Esophagus mucosa (tissue), 1 donor: ENCODE measurements at regions not wholly inside any gene's neighbourhood (a gene's known extent, or its start where the extent isn't known, plus 50 kb on each side); places are given as distances from the start of the nearest gene placed in this dataset.

Source experiments
- ATAC-seq: fragments of 200-7000 bp; cut with Tn5 transposase; one replicate; pipeline ENCODE4 v1.9.1; 2020
- donor health status: DM: yes; HTN: yes; CAD: no.

DNA sequence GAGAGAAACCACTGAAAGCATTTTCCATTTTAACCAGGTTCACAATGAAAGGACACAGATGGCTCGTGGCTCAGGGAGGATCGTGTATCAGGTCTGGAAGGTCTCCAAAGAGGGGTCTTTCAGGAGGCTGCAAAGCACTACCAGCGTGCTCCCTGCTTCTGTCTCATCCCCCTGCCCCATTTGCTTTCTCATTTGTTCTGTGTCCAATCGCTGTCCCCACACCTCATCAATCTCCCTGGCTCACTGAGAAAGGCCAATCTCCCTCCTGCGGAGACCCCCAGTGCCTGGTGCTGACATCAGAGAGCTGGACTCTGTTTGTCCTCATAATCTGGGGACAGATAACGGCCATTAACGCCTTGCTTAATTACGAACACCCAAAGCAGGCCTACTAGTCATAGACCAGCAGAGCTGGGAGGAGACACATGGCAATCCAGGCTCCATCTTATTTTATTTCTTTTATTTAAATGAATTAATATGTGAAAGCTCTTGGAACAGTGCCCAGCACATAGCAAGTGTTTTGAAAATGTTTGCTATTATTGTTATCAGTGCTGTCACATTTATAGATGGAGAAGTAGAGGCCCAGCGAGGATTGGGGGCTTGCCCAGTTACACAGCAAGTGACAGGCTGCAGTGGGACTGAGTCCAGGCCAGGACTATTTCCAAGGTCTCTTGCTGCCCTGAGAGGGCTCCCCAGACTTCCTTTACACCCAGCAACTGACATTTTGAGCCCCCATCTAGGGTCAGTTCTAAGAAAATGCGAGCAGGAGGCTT is 341.0 kb upstream of the USP24 start:
- no peak for ATAC-seq

DNA sequence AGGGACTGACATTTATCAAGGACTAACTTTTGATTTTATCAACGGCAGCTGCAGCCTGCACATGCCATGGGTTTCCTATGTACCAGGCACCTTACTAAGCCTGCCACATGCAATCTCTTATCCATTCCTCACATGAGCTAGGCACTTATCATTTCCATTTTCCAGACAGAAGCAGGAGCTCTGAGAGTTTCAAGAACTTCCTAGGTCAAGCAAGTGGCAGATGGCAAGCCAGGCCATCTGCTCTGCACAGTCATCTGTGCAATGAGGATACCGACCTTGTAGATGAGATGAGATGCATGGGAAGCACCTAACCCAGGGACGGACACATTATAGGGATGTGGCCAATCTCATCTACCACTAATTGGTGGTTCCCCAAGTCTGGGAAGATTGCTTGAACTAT is 339.4 kb upstream of the USP24 start:
- ATAC-seq, result no peak

DNA sequence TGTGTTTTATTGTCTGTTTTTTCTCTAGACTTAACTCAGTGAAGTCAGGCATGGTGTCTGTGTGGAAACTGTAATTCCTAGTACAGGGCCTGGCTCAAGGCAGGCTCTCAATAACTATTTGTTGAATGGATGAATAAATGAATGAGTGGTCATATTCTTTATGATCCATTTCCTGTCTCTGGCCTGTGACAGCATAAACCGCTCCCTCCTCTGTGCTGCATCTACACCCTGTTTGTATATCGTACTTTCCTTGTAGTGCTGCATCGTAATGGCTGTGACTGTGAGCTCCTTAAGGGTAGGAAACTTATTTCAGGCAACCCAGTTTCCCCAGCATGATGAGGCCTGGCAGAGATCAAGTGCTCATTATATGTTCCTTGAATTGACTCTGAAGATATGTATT is 337.5 kb upstream of the USP24 start:
- no peak for ATAC-seq

DNA sequence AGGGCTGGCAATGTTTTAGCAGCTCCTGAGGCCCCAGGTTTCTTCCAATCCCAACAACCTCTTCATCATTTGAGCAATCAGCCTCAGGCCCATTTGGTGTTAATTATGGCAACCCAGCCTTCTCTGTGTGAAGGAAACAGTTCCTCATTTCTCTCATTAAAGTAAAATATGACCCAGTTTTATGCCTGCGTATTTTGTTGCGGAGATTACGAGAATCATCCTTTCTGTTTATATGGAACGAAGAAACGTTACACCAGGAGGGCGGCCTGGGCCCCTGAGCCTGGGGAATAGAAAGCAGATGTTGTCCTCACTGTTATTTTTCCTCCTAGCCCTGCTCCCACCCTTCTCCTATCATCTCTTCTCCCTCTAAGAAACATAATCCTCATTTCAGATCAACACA is 332.2 kb upstream of the USP24 start:
- no peak for ATAC-seq

DNA sequence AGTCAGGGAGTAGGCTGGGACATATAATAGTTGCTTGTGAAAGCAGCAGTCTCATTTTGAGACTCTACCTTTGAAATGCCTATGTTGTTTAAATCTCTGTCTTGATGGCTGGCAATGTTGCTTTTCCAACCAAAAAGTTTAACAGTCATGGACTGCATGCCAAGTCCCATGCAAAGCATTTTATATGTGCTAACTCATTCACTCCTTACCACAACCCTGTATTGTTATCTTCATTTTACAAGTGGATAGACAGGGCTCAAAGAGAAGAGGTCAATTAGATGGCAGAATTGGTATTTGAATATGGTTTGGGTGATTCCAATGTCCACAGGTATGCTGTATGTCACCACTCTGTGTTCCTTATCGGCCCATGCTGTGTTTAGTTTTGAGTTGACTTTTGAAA is 331.4 kb upstream of the USP24 start:
- ATAC-seq, result no peak

DNA sequence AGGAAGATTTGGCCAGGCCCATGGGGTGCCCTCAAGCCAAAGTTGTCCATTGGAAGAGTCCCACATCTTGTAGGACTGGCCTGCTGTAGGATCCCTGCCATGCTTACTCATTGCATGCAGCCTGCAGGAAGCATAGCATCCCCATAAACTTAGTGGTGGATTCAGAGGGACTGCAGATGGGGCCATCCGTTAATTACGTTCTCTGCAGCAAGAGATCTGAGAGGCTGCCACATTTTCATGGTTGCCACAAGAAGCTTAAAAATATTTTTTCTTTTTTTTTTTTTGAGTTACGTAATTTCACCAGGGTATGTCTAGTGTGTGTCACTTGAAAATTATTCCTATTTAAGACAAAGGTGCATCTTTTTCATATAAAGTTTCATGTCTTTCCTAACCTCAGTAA is 329.7 kb upstream of the USP24 start:
- ATAC-seq, result no peak

DNA sequence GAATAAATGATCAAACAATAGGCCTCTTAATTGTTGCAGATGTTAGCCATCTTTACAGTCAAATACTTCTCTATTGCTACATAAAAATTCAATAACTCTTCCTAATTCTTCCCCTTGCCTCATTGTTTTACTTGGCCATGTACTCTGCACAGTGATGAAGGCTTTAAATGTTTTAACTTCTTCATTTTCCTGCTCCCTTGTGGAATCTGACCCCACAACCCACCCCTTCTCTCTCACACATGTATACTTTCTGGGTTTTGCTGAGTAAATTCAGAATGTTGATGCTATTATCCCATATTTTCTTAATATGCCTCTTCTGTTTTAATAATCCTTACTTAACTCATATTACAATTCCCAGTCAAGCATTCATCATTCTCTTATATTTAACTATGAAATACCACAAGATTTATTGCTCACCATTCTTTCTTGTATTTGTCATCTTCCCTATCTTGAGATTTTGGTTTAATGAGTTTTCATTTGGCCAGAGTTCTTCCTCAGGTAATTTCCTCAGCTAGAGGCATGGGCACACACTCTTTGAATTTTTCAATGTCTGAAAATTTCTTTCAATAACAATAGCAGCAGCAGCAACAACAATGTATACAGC is 327.8 kb upstream of the USP24 start:
- ATAC-seq, result no peak

DNA sequence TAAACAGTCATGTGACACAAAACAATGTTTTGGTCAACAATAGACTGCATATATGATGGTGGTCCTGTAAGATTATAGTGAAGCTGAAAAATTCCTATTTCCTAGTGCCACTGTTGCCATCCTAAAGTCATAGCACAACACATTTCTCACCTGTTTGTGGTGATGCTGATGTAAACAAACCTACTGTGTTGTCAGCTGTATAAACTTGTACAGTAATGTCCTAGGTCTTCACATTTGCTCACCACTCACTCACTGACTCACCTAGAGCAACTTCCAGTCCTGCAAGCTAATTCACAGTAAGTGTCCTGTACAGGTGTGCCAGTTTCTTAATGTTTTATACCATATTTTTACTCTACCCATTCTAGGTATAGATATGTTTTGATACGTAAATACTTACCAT is 326.1 kb upstream of the USP24 start:
- no peak for ATAC-seq

DNA sequence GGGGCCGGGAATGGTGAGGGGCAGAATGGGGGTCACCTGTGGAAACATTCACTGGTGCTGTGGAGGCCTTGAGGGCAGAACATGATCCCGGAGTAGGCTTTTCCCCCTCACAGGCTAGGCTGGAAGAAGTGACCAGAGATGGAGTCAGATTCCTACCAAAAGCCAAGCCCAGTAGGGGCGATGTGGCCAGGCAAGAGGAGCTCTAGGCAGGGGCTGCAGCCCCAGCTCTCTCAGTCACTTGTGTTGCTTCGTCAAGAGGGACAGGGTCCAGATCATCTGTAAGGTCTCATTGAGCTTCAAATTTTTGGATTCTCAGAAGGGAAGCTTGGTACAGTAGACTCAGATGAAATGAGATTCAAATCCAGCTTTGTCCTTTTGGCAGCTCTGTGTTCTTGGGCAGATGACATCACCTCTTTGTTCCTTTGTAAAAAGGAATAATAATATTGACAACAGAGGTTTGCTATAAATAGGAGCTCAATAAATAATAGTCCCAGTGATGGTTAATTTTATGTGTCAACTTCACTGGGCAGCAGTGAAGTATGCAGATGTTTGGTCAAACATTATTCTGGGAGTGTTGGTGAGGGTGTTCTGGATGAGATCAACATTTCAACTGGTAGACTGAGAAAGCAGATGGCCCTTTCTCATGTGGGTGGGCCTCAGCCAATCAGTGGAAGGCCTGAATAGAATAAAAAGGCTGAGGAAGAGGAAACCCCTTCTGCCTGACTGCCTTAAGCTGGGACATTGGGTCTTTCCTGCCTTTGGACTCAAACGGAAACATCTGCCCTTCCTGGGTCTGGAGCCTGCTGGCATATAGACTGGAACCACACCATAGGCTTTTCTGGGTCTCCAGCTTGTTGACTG is 324.7 kb upstream of the USP24 start:
- ATAC-seq, result no peak

DNA sequence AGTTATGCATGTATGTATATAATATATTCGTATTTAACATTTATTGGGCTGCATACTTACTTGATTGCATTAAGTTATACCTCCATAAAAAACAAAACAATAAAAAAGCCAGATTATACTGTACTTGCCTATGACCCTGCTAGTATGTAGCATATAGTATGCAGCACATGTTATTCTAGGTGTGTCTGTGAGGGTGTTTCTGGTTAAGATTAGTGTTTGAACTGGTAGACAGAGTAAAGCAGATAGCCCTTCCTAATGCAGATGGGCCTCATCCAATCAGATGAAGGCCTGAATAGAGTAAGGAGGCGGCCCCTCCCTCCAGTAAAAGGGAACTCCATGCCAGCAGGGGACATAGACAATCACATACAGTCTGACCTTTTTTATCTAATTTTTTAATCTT is 323.3 kb upstream of the USP24 start:
- ATAC-seq, result no peak

DNA sequence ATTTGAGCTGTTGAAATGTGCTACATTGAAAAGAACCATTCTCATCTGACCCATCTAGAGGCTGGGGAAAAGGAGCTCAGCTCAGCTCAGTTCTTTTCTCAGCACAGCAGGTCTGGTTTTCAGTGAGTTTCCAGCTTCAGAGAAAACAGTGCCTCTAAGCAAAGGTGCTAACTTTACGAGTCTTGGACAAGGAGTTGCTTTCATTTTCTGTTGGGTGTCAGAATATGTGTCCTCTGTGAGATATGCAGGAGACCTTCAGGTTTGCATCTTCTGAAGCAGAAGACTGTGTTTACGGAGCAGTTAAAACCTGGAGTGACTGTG is 321.3 kb upstream of the USP24 start:
- ATAC-seq, result no peak

DNA sequence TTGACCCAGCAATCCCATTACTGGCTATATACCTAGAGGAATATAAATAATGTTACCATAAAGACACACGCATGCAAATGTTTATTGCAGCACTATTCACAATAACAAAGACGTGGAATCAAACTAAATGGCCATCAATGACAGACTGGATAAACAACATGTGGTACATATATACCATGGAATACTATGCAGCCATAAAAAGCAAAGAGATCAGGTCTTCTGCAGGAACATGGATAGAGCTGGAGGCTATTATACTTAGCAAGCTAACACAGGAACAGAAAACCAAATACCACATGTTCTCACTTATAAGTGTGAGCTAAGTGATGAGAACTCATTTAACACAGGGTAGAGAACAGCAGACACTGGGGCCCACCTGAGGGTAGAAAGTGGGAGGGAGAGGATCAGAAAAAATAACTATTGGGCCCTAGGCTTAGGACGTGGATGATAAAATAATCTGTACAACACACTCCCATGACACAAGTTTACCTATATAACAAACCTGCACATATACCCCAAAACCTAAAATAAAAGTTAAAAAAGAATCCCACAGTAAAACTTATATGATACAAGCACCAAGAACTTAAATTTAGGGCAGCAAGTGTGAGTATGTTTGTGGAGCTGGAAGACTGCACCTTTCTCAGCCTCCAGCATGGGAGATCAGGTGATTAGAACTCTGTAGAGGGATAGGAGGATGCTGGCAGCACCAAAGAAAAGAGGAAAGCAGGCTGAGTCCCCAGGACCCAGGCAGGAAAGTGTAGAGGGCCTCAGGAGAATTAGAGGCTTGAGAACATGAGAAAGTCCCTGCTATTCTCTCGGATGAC is 320.8 kb upstream of the USP24 start:
- no peak for ATAC-seq

DNA sequence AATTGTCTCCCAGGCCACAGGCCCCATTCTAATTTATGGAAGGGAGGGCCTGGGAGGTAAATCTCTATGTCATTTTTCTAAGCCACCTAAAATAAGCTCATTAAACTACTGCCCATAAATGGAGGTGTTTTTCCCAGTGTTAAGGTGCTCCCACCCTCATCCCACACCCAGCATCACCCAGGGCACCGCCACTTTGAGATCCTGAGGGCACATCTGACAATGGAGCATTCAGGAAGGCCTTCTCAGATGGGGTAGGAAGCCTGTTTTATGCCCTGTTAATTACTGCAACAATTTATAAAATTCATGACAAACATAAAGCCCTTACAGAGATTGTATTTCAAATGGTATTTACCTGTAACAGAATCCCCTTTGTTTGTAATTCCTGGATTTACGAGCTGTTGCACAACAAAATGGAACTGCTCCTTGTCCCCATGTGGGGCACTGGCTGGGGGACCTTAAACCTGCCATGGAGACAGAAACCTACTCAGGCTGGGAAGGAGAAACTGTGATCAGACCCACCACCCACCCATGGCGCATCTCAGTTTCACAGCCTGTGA is 319.5 kb upstream of the USP24 start:
- no peak for ATAC-seq

DNA sequence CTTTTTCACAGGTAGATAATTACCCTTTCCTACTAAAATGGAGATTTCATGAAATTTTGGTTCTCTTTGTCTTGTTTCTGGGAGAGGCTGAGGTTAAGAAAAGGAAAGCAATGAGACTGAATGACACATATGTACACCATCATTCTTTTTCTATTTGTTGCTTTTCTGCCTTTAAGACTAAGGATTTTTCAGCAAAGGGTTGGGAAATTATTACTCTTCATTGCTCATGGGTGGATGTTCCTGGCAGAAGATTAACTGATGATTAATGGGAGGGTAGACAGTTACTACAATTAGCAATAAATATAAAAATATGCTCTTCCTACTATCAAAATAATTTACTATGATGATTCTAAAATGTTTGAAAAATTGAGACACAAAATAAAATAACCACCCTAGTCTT is 316.5 kb upstream of the USP24 start:
- ATAC-seq, result no peak

DNA sequence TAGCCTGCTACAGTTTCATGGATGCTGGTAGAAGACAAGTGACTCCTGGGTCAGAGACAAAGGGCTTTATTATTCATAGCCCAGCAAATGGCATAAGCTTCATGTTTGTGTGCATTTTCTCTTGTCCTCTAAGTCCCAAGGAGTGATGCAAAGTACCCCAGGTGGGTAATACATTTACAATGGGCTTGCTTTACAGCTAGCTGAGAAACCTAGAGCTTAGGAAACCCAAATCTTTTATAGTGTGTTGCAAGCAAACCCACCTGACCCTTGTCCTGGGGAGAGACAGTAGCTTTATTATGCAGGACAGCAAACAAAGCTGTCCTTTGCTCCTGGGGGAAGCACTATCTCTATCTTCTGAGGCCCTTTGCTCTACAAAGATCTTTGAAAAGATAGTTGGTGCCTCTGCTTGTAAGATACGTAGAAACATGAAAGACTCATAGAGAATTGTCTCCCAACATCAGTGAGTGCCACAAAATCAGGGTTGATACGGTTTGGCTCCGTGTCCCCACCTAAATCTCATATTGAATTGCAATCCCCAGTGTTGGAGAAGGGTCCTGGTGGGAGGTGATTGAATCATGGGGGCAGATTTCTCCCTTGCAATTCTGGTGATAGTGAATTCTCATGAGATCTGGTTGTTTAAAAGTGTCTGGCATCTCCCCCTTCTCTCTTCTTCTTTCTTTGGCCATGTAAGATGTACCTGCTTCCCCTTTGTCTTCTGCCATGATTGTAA is 315.8 kb upstream of the USP24 start:
- ATAC-seq, result no peak

DNA sequence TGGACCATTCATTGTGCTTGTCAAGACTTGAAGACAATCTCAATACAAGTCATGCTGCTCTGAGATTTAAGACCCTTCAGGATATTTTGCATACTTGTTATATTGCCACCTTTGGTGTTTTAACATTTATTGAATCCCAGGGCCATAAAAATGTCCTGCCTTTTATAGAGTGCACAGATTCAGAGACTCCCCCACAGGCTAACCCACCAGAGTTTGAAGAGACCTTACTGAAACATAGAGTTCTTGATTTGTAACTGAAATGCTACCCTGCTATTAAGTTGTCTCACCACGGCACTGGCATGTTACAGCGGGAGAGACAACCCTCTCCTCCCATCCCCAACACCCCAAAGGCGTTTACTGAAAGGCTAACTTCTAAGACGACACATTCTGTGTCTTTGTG is 313.9 kb upstream of the USP24 start:
- ATAC-seq, result no peak

DNA sequence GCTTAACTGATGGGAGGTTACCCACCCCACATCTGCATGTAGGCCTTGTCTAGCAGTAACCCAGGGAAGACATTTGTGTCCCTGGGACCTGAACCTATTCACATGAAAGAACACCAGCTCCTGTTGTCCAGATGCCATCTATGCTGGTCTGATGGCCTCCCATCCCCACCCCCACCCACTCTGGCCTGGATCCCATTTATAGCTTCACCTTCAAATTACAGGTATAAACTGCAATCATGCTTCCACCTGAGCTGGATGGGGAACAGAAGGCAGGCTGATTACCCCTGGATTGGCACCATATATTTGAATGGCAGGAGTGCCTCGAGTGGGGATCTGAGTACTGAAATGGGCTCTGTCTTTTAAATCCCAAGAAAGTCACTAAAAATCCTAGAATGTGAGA is 312.7 kb upstream of the USP24 start:
- no peak for ATAC-seq

DNA sequence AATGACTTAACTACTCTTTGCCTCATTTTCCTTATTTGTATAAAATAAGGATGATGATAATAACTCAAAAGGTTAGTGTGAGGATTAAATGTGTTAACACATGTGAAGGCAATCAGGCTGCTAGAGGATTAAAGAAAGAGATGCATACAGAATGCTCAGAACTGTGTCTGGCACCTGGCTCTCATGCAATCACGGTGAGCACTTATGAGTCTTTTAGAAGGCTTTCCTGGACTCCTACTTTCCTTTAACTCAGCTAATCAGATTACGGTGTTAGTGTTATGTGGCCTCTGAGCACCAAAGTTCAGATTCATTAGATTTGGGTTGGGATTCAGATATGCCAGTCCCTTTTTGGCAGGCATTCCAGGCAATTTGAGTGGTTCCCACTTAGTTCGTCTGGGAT is 311.6 kb upstream of the USP24 start:
- no peak for ATAC-seq

DNA sequence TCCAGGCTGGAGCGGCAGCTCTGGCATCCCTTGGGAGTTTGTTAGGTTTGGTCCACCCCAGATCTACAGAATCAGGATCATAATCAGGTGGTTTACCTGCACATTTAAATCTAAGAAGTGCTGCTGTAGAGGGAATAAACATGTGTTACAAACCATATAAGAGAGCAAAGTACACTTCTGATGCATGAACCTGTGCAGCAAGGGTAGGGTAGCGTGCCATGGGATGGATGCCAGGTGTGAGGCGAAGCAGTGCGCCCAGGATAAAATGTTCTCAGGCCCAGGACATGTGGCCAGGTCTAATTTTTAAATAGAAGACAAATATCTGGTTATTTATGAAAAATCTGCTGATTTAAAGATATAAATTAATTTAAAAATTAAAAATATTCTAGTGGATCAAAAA is 308.8 kb upstream of the USP24 start:
- no peak for ATAC-seq

DNA sequence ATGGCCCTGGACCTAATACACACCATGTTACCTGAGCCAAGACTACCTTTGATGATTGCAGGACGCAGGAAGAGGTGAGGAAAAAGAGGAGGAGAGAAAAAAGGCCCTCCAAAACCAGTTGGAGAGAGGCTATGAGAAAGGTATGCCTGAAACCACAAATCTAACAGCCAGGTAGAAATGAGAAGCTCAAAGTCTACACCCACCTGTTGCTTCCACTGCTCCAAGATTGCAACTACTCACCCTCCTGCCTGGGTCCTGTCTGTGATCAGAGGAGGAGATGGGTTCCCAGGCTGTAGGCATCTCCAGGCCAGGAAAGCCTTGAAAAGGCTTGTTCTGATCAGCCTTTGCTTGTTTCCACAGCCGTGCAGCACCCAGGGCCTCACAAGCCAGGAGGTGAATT is 307.8 kb upstream of the USP24 start:
- no peak for ATAC-seq

DNA sequence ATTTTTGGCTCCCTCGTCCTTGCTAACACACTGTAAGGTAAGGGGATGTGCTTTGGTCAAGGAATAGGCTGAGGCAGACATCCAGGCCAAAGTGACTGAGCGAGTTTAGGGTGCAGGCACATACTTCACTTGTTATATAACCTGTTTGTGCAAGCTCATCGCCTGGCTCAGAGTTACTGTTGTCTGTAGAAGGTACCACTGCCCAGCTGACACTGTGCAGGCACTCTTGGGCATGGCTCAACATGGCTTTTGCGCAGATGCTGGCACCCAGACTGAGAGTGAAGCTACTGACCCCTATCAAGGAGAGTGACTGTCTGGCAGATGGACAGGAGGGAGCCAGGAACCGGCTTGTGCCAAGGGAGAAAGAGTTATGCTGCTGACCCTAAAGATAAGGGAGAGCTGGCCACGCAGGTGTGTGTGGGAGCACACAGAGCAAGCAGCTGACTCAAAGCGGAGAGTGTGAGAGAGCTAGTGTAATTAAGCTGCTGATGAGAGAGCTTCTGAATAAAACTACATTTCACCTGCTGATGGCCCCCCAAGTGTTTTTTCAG is 307.3 kb upstream of the USP24 start:
- no peak for ATAC-seq

DNA sequence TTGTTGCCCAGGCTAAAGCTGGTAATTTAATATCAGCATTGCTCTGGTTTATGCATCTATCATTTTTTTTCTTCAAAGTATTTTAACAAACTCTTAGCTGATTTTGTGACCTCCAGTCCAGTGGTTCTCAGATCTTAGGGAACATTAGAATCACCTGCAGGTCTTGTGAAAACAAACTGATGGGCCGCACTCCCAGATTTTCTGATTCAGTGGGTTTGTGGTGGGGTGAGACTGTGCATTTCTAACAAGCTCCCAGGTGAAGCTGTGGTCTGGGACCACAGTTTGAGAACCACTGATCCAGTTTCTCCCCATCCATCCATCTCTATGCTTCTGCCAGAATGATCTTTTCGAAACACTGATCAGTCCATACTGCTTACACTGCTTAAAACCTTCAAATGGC is 305.7 kb upstream of the USP24 start:
- no peak for ATAC-seq
